ENCODE measurements at regions not wholly inside any gene's neighbourhood (a gene's known extent, or its start where the extent isn't known, plus 50 kb on each side); places are given as distances from the start of the nearest gene placed in this dataset.
"Not testable (repeated sequence)": the region's sequence is repeated elsewhere in the genome, so short reads cannot be mapped to it uniquely, and the experiment has no call there.

GRCh38 chr18:10148189-10148929, 234.5 kb downstream of the VAPA start:
- Histone ChIP-seq H3K27ac (no peak overlapping the region), H3K27me3 (no peaks in the 10 kb centered on the region), H3K4me3 (no peak overlapping the region), H3K4me1 (no peaks in the 10 kb centered on the region), H3K36me3 (no peaks in the 10 kb centered on the region), H3K9me3 (no peaks in the 10 kb centered on the region)
- DNase-seq: no peak
- no peak for TF ChIP-seq POLR2A (IDR thresholded peaks at IDR 0.05)
- TF ChIP-seq, protein P1, sequence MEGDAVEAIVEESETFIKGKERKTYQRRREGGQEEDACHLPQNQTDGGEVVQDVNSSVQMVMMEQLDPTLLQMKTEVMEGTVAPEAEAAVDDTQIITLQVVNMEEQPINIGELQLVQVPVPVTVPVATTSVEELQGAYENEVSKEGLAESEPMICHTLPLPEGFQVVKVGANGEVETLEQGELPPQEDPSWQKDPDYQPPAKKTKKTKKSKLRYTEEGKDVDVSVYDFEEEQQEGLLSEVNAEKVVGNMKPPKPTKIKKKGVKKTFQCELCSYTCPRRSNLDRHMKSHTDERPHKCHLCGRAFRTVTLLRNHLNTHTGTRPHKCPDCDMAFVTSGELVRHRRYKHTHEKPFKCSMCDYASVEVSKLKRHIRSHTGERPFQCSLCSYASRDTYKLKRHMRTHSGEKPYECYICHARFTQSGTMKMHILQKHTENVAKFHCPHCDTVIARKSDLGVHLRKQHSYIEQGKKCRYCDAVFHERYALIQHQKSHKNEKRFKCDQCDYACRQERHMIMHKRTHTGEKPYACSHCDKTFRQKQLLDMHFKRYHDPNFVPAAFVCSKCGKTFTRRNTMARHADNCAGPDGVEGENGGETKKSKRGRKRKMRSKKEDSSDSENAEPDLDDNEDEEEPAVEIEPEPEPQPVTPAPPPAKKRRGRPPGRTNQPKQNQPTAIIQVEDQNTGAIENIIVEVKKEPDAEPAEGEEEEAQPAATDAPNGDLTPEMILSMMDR (IDR thresholded peaks at IDR 0.05): no peak

GRCh38 chr18:10149768-10150556, 236.1 kb downstream of the VAPA start:
- no peaks in the 10 kb centered on the region for H3K27me3 ChIP-seq
- no peak for TF ChIP-seq POLR2A (IDR thresholded peaks at IDR 0.05)
- TF ChIP-seq, protein P1 (IDR thresholded peaks at IDR 0.05): no peak
- DNase-seq: no peak

DNA sequence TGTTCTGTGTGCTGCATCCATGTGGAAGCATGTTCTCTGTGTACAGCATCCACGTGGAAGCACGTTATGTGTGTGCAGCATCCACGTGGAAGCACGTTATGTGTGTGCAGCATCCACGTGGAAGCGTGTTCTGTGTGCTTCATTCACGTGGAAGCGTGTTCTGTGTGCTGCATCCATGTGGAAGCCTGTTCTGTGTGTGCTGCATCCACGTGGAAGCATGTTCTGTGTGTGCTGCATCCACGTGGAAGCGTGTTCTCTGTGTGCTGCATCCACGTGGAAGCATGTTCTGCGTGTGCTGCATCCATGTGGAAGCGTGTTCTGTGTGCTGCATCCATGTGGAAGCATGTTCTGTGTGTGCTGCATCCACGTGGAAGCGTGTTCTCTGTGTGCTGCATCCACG, 236.8 kb downstream of the VAPA start:
- not testable (repeated sequence) for H3K4me3 ChIP-seq, H3K4me1 ChIP-seq

More at GRCh38 chr18:10149768-10150556, 236.1 kb downstream of the VAPA start:
- no peaks in the 10 kb centered on the region for H3K4me1 ChIP-seq
- H3K4me3 ChIP-seq: no peak overlapping the region
- H3K36me3 ChIP-seq: no peaks in the 10 kb centered on the region
- H3K27ac ChIP-seq: no peak overlapping the region
- H3K9me3 ChIP-seq: no peaks in the 10 kb centered on the region

GRCh38 chr18:10152475-10152874, 238.7 kb downstream of the VAPA start:
- no peak for DNase-seq
- no peaks in the 10 kb centered on the region for H3K27me3 ChIP-seq
- no peaks in the 10 kb centered on the region for H3K36me3 ChIP-seq
- TF ChIP-seq, protein P1 (IDR thresholded peaks at IDR 0.05): no peak
- no peak for TF ChIP-seq POLR2A (IDR thresholded peaks at IDR 0.05)
- H3K4me3 ChIP-seq: no peak overlapping the region
- H3K27ac ChIP-seq: no peak overlapping the region
- no peaks in the 10 kb centered on the region for H3K4me1 ChIP-seq
- no peaks in the 10 kb centered on the region for H3K9me3 ChIP-seq

More for the DNA sequence above, 236.8 kb downstream of the VAPA start:
- H3K36me3 ChIP-seq, H3K27ac ChIP-seq, H3K9me3 ChIP-seq, DNase-seq, H3K27me3 ChIP-seq: not testable (repeated sequence)

- DNase-seq: no peak
- H3K27ac ChIP-seq: no peak overlapping the region
- TF ChIP-seq POLR2A (IDR thresholded peaks at IDR 0.05): no peak
- TF ChIP-seq, protein P1 (IDR thresholded peaks at IDR 0.05): no peak
These were observed 240.3 kb downstream of the VAPA start for GRCh38 chr18:10153924-10154752.

More at GRCh38 chr18:10153924-10154752, 240.3 kb downstream of the VAPA start:
- Histone ChIP-seq H3K9me3 (no peaks in the 10 kb centered on the region), H3K27me3 (no peaks in the 10 kb centered on the region), H3K4me1 (no peaks in the 10 kb centered on the region), H3K4me3 (no peak overlapping the region), H3K36me3 (no peaks in the 10 kb centered on the region)
